GM19395 (cell line): ENCODE measurements at regions not wholly inside any gene's neighbourhood (a gene's known extent, or its start where the extent isn't known, plus 50 kb on each side); places are given as distances from the start of the nearest gene placed in this dataset.

ENCODE experiments used
- ATAC-seq: cut with Tn5 transposase; IDR thresholded peaks from one replicate; pipeline ENCODE4 v1.9.1; 2021; ENCODE audit warnings: mild to moderate bottlenecking, moderate library complexity; ENCODE audit not compliant: unreplicated experiment

GRCh38 chr14:101471723-101472517 lies 89.4 kb upstream of the DIO3 start:
- no peak for ATAC-seq

GRCh38 chr14:101472518-101472849 lies 88.8 kb upstream of the DIO3 start:
- no peak for ATAC-seq

GRCh38 chr14:101473045-101473729 lies 88.1 kb upstream of the DIO3 start:
- no peak for ATAC-seq

GRCh38 chr14:101473795-101474562 lies 87.3 kb upstream of the DIO3 start:
- no peak for ATAC-seq

- no peak for ATAC-seq
These were observed 86.5 kb upstream of the DIO3 start for GRCh38 chr14:101474563-101475455.

GRCh38 chr14:101475456-101476257 lies 85.6 kb upstream of the DIO3 start:
- no peak for ATAC-seq

GRCh38 chr14:101476258-101476915 lies 84.9 kb upstream of the DIO3 start:
- no peak for ATAC-seq

GRCh38 chr14:101476916-101477553 lies 84.3 kb upstream of the DIO3 start:
- ATAC-seq = no peak

GRCh38 chr14:101477648-101478047 lies 83.6 kb upstream of the DIO3 start:
- no peak for ATAC-seq

GRCh38 chr14:101478096-101478495 lies 83.2 kb upstream of the DIO3 start:
- ATAC-seq = no peak

- no peak for ATAC-seq
These were observed 82.4 kb upstream of the DIO3 start for GRCh38 chr14:101478796-101479410.

- no peak for ATAC-seq
These were observed 81.1 kb upstream of the DIO3 start for GRCh38 chr14:101480022-101480746.

GRCh38 chr14:101480747-101481530 lies 80.4 kb upstream of the DIO3 start:
- no peak for ATAC-seq

- no peak for ATAC-seq
These were observed 79.7 kb upstream of the DIO3 start for GRCh38 chr14:101481557-101481956.

GRCh38 chr14:101482066-101482465 lies 79.2 kb upstream of the DIO3 start:
- ATAC-seq = no peak

- ATAC-seq = no peak
These were observed 77.5 kb upstream of the DIO3 start for GRCh38 chr14:101483829-101484228.

- no peak for ATAC-seq
These were observed 72.1 kb upstream of the DIO3 start for GRCh38 chr14:101489092-101489760.
